ENCODE measurements at regions not wholly inside any gene's neighbourhood (a gene's known extent, or its start where the extent isn't known, plus 50 kb on each side); places are given as distances from the start of the nearest gene placed in this dataset.

DNA sequence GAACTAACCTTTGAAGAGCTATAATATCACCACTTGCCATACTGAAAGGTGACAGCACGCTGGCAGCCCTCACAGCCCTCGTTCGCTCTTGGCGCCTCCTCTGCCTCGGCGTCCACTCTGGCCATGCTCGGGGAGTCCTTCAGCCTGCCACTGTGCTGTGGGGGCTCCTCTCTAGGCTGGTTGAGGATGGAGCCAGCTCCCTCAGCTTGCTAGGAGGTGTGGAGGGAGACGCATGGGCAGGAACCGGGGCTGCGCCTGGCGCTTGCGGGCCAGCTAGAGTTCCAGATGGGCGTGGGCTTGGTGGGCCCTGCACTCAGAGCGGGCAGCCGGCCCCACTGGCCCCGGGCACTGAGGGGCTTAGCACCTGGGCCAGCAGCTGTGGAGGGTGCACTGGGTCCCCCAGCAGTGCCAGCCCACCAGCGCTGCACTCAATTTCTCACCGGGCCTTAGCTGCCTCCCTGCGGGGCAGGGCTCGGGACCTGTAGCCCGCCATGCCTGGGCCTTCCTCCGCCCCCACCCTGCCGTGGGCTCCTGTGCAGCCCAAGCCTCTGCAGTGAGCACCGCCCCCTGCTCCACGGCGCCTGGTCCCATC is 329.7 kb downstream of the LMBRD1 start:
- TF ChIP-seq, protein P1, sequence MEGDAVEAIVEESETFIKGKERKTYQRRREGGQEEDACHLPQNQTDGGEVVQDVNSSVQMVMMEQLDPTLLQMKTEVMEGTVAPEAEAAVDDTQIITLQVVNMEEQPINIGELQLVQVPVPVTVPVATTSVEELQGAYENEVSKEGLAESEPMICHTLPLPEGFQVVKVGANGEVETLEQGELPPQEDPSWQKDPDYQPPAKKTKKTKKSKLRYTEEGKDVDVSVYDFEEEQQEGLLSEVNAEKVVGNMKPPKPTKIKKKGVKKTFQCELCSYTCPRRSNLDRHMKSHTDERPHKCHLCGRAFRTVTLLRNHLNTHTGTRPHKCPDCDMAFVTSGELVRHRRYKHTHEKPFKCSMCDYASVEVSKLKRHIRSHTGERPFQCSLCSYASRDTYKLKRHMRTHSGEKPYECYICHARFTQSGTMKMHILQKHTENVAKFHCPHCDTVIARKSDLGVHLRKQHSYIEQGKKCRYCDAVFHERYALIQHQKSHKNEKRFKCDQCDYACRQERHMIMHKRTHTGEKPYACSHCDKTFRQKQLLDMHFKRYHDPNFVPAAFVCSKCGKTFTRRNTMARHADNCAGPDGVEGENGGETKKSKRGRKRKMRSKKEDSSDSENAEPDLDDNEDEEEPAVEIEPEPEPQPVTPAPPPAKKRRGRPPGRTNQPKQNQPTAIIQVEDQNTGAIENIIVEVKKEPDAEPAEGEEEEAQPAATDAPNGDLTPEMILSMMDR (IDR thresholded peaks at IDR 0.05; ENCODE audit: poor library complexity), result no peak
- no peak for TF ChIP-seq EZH2phosphoT487 (IDR thresholded peaks at IDR 0.05; ENCODE audit: low read depth, severe bottlenecking, unreplicated experiment)
- no peak for TF ChIP-seq EZH2 (IDR thresholded peaks at IDR 0.05; ENCODE audit: borderline replicate concordance)

Measured in hepatocyte (in vitro differentiated cells).